Fibroblast of lung (primary cell): ENCODE measurements at regions not wholly inside any gene's neighbourhood (a gene's known extent, or its start where the extent isn't known, plus 50 kb on each side); places are given as distances from the start of the nearest gene placed in this dataset.

ENCODE experiments used
- CTCF ChIP-seq, 2 donors: IDR thresholded peaks in 1 of 2; conservative IDR thresholded peaks in 1 of 2; 1 replicate in 1 of 2; 2 replicates in 1 of 2; pipeline ENCODE4 v1.5.1; 2011 to 2012; ENCODE audit warnings: low read length in 2 of 2, control low read depth in 1 of 2, inconsistent platforms in 1 of 2, low read depth in 1 of 2, mild to moderate bottlenecking in 1 of 2
- EZH2 ChIP-seq: IDR thresholded peaks from 2 replicates; pipeline ENCODE4 v1.5.1; 2012; ENCODE audit warnings: low read length, control low read depth, mild to moderate bottlenecking; ENCODE audit errors: missing control alignments

GRCh38 chr2:194696690-194697089 is 960.3 kb upstream of the SLC39A10 start:
- TF ChIP-seq CTCF (conservative IDR thresholded peaks at IDR 0.05 in 1 of 2, IDR thresholded peaks at IDR 0.05 in 1 of 2; ENCODE audit: low read depth in 1 of 2, low read length in 2 of 2): no peak
- TF ChIP-seq EZH2: no peak
